ENCODE measurements at regions not wholly inside any gene's neighbourhood (a gene's known extent, or its start where the extent isn't known, plus 50 kb on each side); places are given as distances from the start of the nearest gene placed in this dataset.

GRCh38 chr5:155332618-155333017, 319.1 kb downstream of the KIF4B start:
- TF ChIP-seq CTCF (IDR thresholded peaks at IDR 0.05) (no peak), POLR2A (IDR thresholded peaks at IDR 0.05) (no peak)
